ENCODE measurements at regions not wholly inside any gene's neighbourhood (a gene's known extent, or its start where the extent isn't known, plus 50 kb on each side); places are given as distances from the start of the nearest gene placed in this dataset.

DNA sequence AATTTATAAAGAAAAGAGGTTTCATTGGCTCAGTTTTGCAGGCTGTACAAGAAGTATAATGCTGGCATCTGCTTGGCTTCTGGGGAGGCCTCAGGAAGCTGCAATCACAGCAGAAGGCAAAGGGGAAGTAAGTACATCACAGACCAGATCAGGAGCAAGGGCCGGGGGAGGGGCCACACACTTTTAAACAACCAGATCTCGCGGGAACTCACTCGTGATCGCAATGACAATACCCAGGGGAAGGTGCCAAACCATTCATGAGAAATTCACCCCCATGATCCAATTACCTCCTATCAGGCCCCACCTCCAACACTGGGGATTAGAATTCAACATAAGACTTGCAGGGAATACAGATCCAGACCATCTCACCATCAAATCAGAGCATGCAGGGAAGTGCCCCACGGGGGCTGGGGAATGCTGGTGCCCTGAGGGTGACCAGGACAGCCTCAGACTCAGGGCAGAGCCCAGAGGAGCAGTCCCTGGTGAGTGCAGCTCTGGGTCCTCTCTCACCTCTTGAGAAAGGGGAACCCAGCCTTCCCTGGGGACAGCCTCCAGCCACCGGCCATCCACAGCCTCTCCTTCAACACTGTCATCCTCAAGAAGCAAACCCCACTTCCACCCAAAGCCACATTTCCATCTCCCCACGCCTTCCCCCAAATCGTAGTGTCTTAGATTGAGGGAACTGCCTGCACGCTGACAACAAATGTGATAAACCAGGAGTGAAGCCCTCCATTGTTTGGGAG, 80.7 kb downstream of the ANKRD60 start:
- TF ChIP-seq CTCF (IDR thresholded peaks at IDR 0.05) = no peak
- TF ChIP-seq POLR2AphosphoS5 (IDR thresholded peaks at IDR 0.05) = no peak
- TF ChIP-seq POLR2A (IDR thresholded peaks at IDR 0.05; ENCODE audit: low read depth) = no peak
